IMR-90 (cell line): ENCODE measurements at regions not wholly inside any gene's neighbourhood (a gene's known extent, or its start where the extent isn't known, plus 50 kb on each side); places are given as distances from the start of the nearest gene placed in this dataset.

Experiments
- ATAC-seq: fragments of 200-7000 bp; cut with Tn5 transposase; 2 replicates; pipeline ENCODE4 v1.9.1; 2020; ENCODE audit warnings: low read depth, mild to moderate bottlenecking, moderate library complexity
- BruUV-seq: library from RNA; stranded (reverse); fragments of 400-500 nt; replicated peaks from 2 replicates; lab custom pipeline; 2021; lab: Mats Ljungman, UMichigan
- CTCF ChIA-PET: fragments of 300-600 bp; formaldehyde crosslinking; extraction: SDS; loops from one replicate; lab custom pipeline; 2021; ENCODE audit warnings: antibody characterized with exemption; lab: Yijun Ruan, JAX
- POLR2A ChIA-PET: fragments of 300-600 bp; sonication (Branson Sonifier 250); formaldehyde crosslinking; loops from one replicate; lab custom pipeline; 2022; ENCODE audit warnings: antibody characterized with exemption; ENCODE audit not compliant: unreplicated experiment; lab: Charles Lee
- DNase-seq: peaks from one replicate; pipeline ENCODE4 v3.0.0; 2013
- H2AFZ ChIP-seq: replicated peaks from 2 replicates; pipeline ENCODE3; 2013; ENCODE audit warnings: low read length, mild to moderate bottlenecking; ENCODE audit not compliant: poor library complexity
- H2AK5ac ChIP-seq: 2 replicates; pipeline ENCODE4 v1.6.1; 2013; ENCODE audit warnings: low read depth, low read length, inconsistent platforms
- H2AK9ac ChIP-seq: replicated peaks from 2 replicates; pipeline ENCODE3; 2013; ENCODE audit warnings: mild to moderate bottlenecking, low read depth, low read length, moderate library complexity; ENCODE audit not compliant: poor library complexity
- H2BK120ac ChIP-seq: 2 replicates; pipeline ENCODE4 v1.6.1; 2013; ENCODE audit warnings: low read depth, low read length, inconsistent platforms
- H2BK15ac ChIP-seq: 3 replicates; pipeline ENCODE4 v1.6.1; 2013; ENCODE audit warnings: low read depth, low read length, inconsistent platforms
- H2BK20ac ChIP-seq: 2 replicates; pipeline ENCODE4 v1.6.1; 2013; ENCODE audit warnings: low read depth, mild to moderate bottlenecking, inconsistent platforms, low read length, moderate library complexity
- H2BK5ac ChIP-seq: 2 replicates; pipeline ENCODE4 v1.6.1; 2013; ENCODE audit warnings: mild to moderate bottlenecking, low read depth, low read length, inconsistent platforms; ENCODE audit not compliant: poor library complexity, severe bottlenecking
- H3K14ac ChIP-seq: replicated peaks from 2 replicates; pipeline ENCODE4 v1.6.1; 2013; ENCODE audit warnings: low read depth, low read length, inconsistent platforms
- H3K18ac ChIP-seq: 2 replicates; pipeline ENCODE4 v1.6.1; 2013; ENCODE audit warnings: low read depth, low read length, control low read depth
- H3K23ac ChIP-seq: 2 replicates; pipeline ENCODE4 v1.6.1; 2013; ENCODE audit warnings: low read depth, low read length, inconsistent platforms
- H3K27ac ChIP-seq: 2 replicates; pipeline ENCODE4 v1.5.1; 2013; ENCODE audit warnings: mild to moderate bottlenecking, control low read depth, low read length; ENCODE audit not compliant: insufficient read depth
- H3K27me3 ChIP-seq: 2 replicates; pipeline ENCODE4 v1.6.1; 2013; ENCODE audit warnings: low read length; ENCODE audit not compliant: control insufficient read depth, insufficient read depth
- H3K36me3 ChIP-seq: 2 replicates; pipeline ENCODE4 v1.6.1; 2013; ENCODE audit warnings: low read length, mixed read lengths; ENCODE audit not compliant: control insufficient read depth, insufficient read depth
- H3K4ac ChIP-seq: 2 replicates; pipeline ENCODE4 v1.6.1; 2013; ENCODE audit warnings: low read depth, low read length, inconsistent platforms
- H3K4me1 ChIP-seq: 2 replicates; pipeline ENCODE4 v1.6.1; 2013; ENCODE audit warnings: low read length, mixed read lengths; ENCODE audit not compliant: control insufficient read depth, insufficient read depth
- H3K4me2 ChIP-seq: 2 replicates; pipeline ENCODE4 v1.6.1; 2013; ENCODE audit warnings: low read depth, mild to moderate bottlenecking, control low read depth, low read length, moderate library complexity
- H3K4me3 ChIP-seq: 2 replicates; pipeline ENCODE4 v1.5.1; 2013; ENCODE audit warnings: low read depth, mild to moderate bottlenecking, control low read depth, low read length, moderate library complexity; ENCODE audit not compliant: insufficient read depth
- H3K56ac ChIP-seq: 2 replicates; pipeline ENCODE4 v1.6.1; 2013; ENCODE audit warnings: low read length, inconsistent platforms; ENCODE audit not compliant: insufficient read depth; ENCODE audit errors: extremely low read depth
- H3K79me1 ChIP-seq, 2 experiments: 2 replicates each; pipeline ENCODE4 v1.6.1; 2013; ENCODE audit warnings: low read length in 2 of 2, inconsistent platforms in 1 of 2, low read depth in 1 of 2
- H3K9ac ChIP-seq: 2 replicates; pipeline ENCODE4 v1.6.1; 2013; ENCODE audit warnings: low read depth, low read length, control low read depth
- H3K9me1 ChIP-seq: 2 replicates; pipeline ENCODE4 v1.6.1; 2013; ENCODE audit warnings: low read length, inconsistent platforms; ENCODE audit not compliant: insufficient read depth
- H3K9me3 ChIP-seq: 2 replicates; pipeline ENCODE4 v1.6.1; 2013; ENCODE audit warnings: low read length; ENCODE audit not compliant: control insufficient read depth, insufficient read depth
- H4K20me1 ChIP-seq: 2 replicates; pipeline ENCODE4 v1.6.1; 2013; ENCODE audit warnings: low read length, inconsistent platforms; ENCODE audit not compliant: insufficient read depth
- H4K5ac ChIP-seq: 2 replicates; pipeline ENCODE4 v1.6.1; 2013; ENCODE audit warnings: mild to moderate bottlenecking, low read depth, low read length, control low read depth
- H4K8ac ChIP-seq, 2 experiments: 2 replicates each; pipeline ENCODE4 v1.6.1; 2013; ENCODE audit warnings: low read depth in 2 of 2, low read length in 2 of 2, control low read depth in 1 of 2, inconsistent platforms in 1 of 2
- H4K91ac ChIP-seq: 2 replicates; pipeline ENCODE4 v1.6.1; 2013; ENCODE audit warnings: low read depth, low read length, inconsistent platforms; ENCODE audit not compliant: insufficient read depth
- RFX5 ChIP-seq: IDR thresholded peaks from 2 replicates; pipeline ENCODE4 v1.8.0; 2012; ENCODE audit warnings: low read depth, mild to moderate bottlenecking, low read length, moderate library complexity
- SMC3 ChIP-seq: fragments of 150-350 bp; IDR thresholded peaks from 2 replicates; pipeline ENCODE4 v1.6.1; 2016; ENCODE audit warnings: low read depth, mild to moderate bottlenecking, antibody characterized with exemption, low read length, moderate library complexity
- WGBS, 2 experiments: methylation state at CpG; one replicate each; pipeline versions ENCODE4 v1.1.5 to v1.1.7; 2013; ENCODE audit warnings: missing lambda C conversion rate in 2 of 2; ENCODE audit not compliant: insufficient read length in 1 of 2; ENCODE audit errors: extremely low coverage in 2 of 2; 5-methylcytosine and 5-hydroxymethylcytosine counted together
- dilution Hi-C: fragments of 300-500 bp; cut with HindIII; formaldehyde crosslinking; loops from one replicate; pipeline ENCODE4 v1.14.3; 2018; ENCODE audit warnings: low sequenced_read_pairs; ENCODE audit not compliant: unreplicated experiment
- in situ Hi-C: fragments of 300-500 bp; cut with MboI; formaldehyde crosslinking; loops from 3 replicates; pipeline ENCODE4 v1.14.3; 2019; ENCODE audit warnings: low sequenced_read_pairs, inconsistent platforms, mixed read lengths
- intact Hi-C: fragments of 100-400 bp; cut with micrococcal nuclease; formaldehyde crosslinking; loops from 2 replicates; pipeline ENCODE4 v1.10.0; 2022

GRCh38 chr12:67772267-67773169 lies 124.0 kb downstream of the DYRK2 start:
- in situ Hi-C loops, result no loop called here
- peak overlapping the region; percentile 21; the same call in 1 of the 2 replicates for H2AK5ac ChIP-seq

More at GRCh38 chr12:67772267-67773169, 124.0 kb downstream of the DYRK2 start:
- no peaks in the 10 kb centered on the region for H3K9me3 ChIP-seq
- H3K27ac ChIP-seq, result no peak overlapping the region
- ChIA-PET POLR2A (no interaction called here), CTCF (interaction anchor here (1.2 kb wide), 1 partner anchor 91 kb away, joined by 3 read pairs; no protein-coding TSS in a partner anchor)
- peak overlapping the region; percentile 12; the same call in 1 of the 3 replicates for H2BK15ac ChIP-seq
- dilution Hi-C loops (no loop called here), intact Hi-C loops (no loop called here)
- peak; percentile 76 for DNase-seq
- no peak overlapping the region for H2BK5ac ChIP-seq
- peaks cover 9% of the 10 kb centered on the region for H3K4me1 ChIP-seq
- H2AK9ac ChIP-seq, result peak overlapping the region; percentile 37
- peak overlapping the region; percentile 87 for H3K14ac ChIP-seq
- no peak overlapping the region for H3K4me3 ChIP-seq
- no peaks in the 10 kb centered on the region for H4K20me1 ChIP-seq
- peak overlapping the region in 1 of 2 experiments; percentile 70; a peak in 2 of 4 replicates for H4K8ac ChIP-seq
- no peak for TF ChIP-seq SMC3
- TF ChIP-seq RFX5, result no peak
- no TSS peak for BruUV-seq
- no peak overlapping the region for H4K5ac ChIP-seq
- peak overlapping the region; percentile 2; the same call in 1 of the 2 replicates for H3K23ac ChIP-seq
- peak; percentile 92 for ATAC-seq
- H3K4ac ChIP-seq, result peak overlapping the region; percentile 3
- peak overlapping the region; percentile 20; the same call in 1 of the 2 replicates for H4K91ac ChIP-seq
- peak overlapping the region; percentile 66 for H3K4me2 ChIP-seq
- peak overlapping the region; percentile 84 for H2AFZ ChIP-seq
- no peak overlapping the region for H3K9ac ChIP-seq
- peak overlapping the region; percentile 50 for H2BK20ac ChIP-seq
- no CpG with 5 or more reads among the region's 11 CpGs for WGBS, 2 experiments
- H3K36me3 ChIP-seq, result no peaks in the 10 kb centered on the region
- peak overlapping the region; percentile 43 for H2BK120ac ChIP-seq
- H3K9me1 ChIP-seq, result peaks cover 7% of the 10 kb centered on the region
- H3K27me3 ChIP-seq, result no peaks in the 10 kb centered on the region
- peak overlapping the region; percentile 39; the same call in 1 of the 2 replicates for H3K18ac ChIP-seq
- no peak overlapping the region for H3K56ac ChIP-seq
- H3K79me1 ChIP-seq, result 0 out of 4 replicates have a peak, but pooled peaks cover 0 to 3% of the 10 kb centered on the region in 2 experiments
